ENCODE measurements at regions not wholly inside any gene's neighbourhood (a gene's known extent, or its start where the extent isn't known, plus 50 kb on each side); places are given as distances from the start of the nearest gene placed in this dataset.

GRCh38 chr5:58066076-58066475, 393.8 kb downstream of the PLK2 start:
- no peak for DNase-seq (ENCODE audit: extremely low read depth, low read depth)

GRCh38 chr5:58064801-58065200, 395.1 kb downstream of the PLK2 start:
- no peak for TF ChIP-seq CTCF (IDR thresholded peaks at IDR 0.05; ENCODE audit: low read depth, low read length)
- DNase-seq (ENCODE audit: extremely low read depth, low read depth), result no peak

More at GRCh38 chr5:58066076-58066475, 393.8 kb downstream of the PLK2 start:
- TF ChIP-seq CTCF (IDR thresholded peaks at IDR 0.05; ENCODE audit: low read depth, low read length), result no peak

GRCh38 chr5:58060996-58061395, 398.9 kb downstream of the PLK2 start:
- DNase-seq (ENCODE audit: extremely low read depth, low read depth), result no peak

GRCh38 chr5:58057324-58057723, 402.6 kb downstream of the PLK2 start:
- no peak for TF ChIP-seq CTCF (IDR thresholded peaks at IDR 0.05; ENCODE audit: low read depth, low read length)
- DNase-seq (ENCODE audit: extremely low read depth, low read depth), result no peak

More at GRCh38 chr5:58060996-58061395, 398.9 kb downstream of the PLK2 start:
- TF ChIP-seq CTCF (IDR thresholded peaks at IDR 0.05; ENCODE audit: low read depth, low read length), result no peak

- TF ChIP-seq CTCF (IDR thresholded peaks at IDR 0.05; ENCODE audit: low read depth, low read length), result no peak
- DNase-seq (ENCODE audit: extremely low read depth, low read depth), result no peak
Measured at GRCh38 chr5:58056546-58056945, 403.3 kb downstream of the PLK2 start.

GRCh38 chr5:58054018-58054417, 405.9 kb downstream of the PLK2 start:
- no peak for DNase-seq (ENCODE audit: extremely low read depth, low read depth)

GRCh38 chr5:58048954-58049353, 410.9 kb downstream of the PLK2 start:
- TF ChIP-seq CTCF (IDR thresholded peaks at IDR 0.05; ENCODE audit: low read depth, low read length), result no peak
- no peak for DNase-seq (ENCODE audit: extremely low read depth, low read depth)

More at GRCh38 chr5:58054018-58054417, 405.9 kb downstream of the PLK2 start:
- TF ChIP-seq CTCF (IDR thresholded peaks at IDR 0.05; ENCODE audit: low read depth, low read length), result no peak

Data from AG09319 (cell line).